ENCODE measurements at regions not wholly inside any gene's neighbourhood (a gene's known extent, or its start where the extent isn't known, plus 50 kb on each side); places are given as distances from the start of the nearest gene placed in this dataset.

- TF ChIP-seq CTCF (IDR thresholded peaks at IDR 0.05; ENCODE audit: extremely low read depth in 1 of 2, insufficient read depth in 1 of 2, low read depth in 1 of 2, low read length in 2 of 2) (no peak), MAX (IDR thresholded peaks at IDR 0.05; ENCODE audit: insufficient read depth, insufficient read length) (no peak)
Observed at GRCh38 chr4:111519683-111520082, 625.6 kb upstream of the FAM241A start.

Measured in endothelial cell of umbilical vein (primary cell).